Ammon's horn (tissue), 1 donor: ENCODE measurements at regions not wholly inside any gene's neighbourhood (a gene's known extent, or its start where the extent isn't known, plus 50 kb on each side); places are given as distances from the start of the nearest gene placed in this dataset.

Experiments used
- DNase-seq: peaks from one replicate; pipeline ENCODE4 v3.0.0-alpha.2; 2016; ENCODE audit warnings: low spot score

GRCh38 chr4:176011529-176011928 lies 54.1 kb upstream of the WDR17 start:
- no peak for DNase-seq

DNA sequence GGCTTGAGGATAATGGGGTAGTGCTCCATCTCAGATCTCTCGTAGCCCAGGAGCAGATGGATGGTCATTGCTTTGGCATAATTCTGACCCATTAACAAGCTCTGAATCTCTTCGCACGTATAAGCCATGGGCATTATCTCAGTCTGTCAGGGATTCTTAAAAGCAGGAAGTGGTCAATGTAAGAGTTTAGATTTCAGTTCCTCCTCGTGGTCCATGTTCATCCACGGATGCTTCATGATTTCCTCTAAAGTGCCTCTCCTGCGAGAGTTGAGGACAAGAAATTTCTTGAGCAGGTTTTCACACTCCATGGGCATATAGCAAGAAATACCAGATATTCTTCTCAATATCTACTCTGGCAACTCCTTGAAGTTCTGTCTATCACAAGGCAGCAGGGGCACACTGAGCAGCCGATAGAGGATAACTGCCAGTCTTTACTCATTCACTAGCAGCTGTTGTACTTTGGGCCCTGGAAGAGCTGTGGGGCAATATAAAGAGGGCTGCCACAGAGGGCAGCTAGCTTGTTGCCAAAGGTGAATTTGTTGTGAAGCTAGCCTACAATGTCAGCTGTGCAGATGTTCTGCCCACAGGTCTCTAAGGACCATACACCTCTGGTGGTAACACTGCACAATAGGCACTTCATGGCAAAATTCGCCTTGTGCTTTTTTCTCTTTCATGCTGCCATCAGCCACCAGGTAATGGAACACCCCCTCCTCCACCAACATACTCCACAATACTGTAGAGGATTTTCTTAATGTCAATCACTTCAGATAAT lies 52.0 kb upstream of the WDR17 start:
- no peak for DNase-seq

DNA sequence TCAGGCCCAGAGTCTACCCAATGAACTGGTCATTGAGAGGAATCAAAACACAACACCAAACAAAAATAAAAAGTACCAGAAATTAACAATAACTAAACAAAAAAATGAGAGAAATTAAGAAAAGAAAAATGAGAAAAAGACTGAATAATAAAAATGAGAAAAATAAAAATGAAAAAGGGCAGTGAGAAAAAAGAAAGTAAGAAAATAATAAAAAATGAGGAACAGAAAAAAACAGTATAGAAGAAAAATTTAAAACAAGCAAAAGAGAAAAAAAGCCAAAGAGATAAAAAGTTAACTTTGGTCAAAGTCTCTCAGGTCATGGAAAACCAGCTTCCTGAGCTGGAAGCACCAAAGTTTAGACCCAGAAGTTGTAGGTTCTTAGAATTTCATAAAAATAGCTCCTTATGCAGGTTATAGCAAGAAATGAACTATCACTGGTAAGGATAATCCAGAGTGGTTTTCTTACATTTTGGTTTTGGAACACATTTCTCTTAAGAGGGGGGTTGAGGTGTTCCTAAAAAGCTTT lies 51.0 kb upstream of the WDR17 start:
- DNase-seq, result no peak
